Esophagus mucosa (tissue), 1 donor: ENCODE measurements at regions not wholly inside any gene's neighbourhood (a gene's known extent, or its start where the extent isn't known, plus 50 kb on each side); places are given as distances from the start of the nearest gene placed in this dataset.
"Not testable (repeated sequence)": the region's sequence is repeated elsewhere in the genome, so short reads cannot be mapped to it uniquely, and the experiment has no call there.

Source experiments
- ATAC-seq: fragments of 200-7000 bp; cut with Tn5 transposase; one replicate; pipeline ENCODE4 v1.9.1; 2020
- donor health status: DM: yes; HTN: yes; CAD: no.

DNA sequence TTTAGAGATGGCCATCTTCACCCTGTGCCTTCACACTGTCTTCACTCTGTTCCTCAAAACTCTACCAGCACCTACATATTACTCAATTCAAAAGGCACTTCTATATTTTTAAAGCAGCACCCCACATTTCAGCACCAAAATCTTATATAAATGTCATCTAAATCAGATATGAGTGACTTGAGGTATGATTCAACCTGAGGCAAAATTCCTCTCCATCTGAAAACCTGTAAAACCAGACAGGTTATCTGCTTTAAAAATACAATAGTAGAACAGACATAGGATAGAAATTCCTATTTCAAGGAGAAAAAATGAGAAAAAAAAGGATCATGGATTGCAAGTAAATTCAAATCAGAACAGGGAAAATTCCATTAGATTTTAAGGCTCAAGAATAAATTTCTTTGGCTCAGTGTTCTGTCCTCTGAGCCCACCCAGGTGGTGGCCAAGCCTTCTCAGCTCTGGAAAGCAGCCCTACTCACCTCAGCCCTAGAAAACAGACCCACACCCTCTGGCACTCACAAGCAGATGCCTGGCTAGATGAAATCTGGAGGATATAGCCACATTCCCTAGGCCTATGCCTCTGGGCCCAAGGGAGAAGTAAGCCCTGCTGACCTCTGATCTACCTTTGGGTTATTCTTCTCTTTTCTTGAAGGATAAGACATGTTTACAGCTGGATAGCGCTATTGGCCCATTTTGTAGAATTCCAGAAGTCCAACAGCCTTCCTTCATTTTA is 211.1 kb upstream of the XIST start:
- ATAC-seq, result no peak

DNA sequence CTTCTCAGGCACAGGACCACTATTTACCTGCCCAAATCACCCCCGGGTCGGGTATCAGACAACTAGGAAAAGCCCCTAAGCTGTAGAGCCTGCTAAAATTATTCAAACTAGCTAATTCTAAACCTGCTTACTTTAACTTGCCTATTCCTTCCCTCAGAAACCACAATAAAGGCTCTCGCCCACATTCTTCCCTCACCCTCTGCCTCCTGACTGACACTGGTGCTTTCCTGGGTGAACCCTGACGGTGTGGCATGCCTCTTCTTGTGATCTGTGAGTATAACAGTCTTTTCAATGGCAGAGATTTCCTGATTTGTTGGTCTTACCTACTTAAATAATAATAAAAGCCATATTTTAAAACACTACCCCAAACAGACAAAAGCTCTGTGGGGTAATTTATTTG is 209.4 kb upstream of the XIST start:
- ATAC-seq, result no peak

DNA sequence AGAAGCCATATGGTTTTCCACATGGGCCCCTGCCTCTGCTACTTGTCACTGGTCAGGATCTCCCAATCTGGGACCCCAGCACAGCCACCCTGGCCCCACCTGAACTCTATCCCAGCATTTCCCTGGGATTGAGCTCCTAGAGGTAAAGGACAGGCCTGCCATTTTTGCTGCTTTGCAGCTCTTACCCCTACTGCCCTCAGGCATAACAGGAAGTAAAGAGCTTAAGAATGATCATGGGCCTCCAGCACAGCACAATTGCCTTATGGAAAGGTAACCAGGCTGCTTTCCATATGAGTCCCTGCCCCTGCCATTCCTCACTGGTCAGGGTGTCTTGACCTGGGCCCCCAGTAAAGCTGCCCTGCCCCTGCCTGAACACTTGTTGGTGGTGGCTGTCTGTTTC is 196.6 kb upstream of the XIST start:
- no peak for ATAC-seq

DNA sequence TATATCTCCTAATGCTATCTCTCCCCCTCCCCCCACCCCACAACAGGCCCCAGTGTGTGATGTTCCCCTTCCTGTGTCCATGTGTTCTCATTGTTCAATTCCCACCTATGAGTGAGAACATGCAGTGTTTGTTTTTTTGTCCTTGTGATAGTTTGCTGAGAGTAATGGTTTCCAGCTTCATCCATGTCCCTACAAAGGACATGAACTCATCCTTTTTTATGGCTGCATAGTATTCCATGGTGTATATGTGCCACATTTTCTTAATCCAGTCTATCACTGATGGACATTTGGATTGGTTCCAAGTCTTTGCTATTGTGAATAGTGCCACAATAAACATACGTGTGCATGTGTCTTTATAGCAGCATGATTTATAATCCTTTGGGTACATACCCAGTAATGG is 181.6 kb upstream of the XIST start:
- not testable (repeated sequence) for ATAC-seq

DNA sequence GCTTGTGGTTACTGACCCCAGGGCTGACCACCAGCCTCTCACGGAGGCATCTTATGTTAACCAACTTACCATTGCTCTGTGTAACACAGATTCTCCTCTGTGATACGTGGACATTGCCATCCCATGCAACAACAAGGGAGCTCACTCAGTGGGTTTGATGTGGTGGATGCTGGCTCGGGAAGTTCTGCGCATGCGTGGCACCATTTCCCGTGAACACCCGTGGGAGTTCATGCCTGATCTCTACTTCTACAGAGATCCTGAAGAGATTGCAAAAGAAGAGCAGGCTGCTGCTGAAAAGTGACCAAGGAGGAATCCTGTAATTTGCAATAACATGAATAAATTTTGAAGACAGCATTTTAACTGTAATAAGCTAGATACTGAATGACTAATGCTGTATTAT is 179.0 kb upstream of the XIST start:
- not testable (repeated sequence) for ATAC-seq

DNA sequence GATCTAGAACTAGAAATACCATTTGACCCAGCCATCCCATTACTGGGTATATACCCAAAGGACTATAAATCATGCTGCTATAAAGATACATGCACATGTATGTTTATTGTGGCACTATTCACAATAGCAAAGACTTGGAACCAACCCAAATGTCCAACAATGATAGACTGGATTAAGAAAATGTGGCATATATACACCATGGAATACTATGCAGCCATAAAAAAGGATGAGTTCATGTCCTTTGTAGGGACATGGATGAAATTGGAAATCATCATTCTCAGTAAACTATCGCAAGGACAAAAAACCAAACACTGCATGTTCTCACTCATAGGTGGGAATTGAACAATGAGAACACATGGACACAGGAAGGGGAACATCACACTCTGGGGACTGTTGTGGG is 178.3 kb upstream of the XIST start:
- not testable (repeated sequence) for ATAC-seq

DNA sequence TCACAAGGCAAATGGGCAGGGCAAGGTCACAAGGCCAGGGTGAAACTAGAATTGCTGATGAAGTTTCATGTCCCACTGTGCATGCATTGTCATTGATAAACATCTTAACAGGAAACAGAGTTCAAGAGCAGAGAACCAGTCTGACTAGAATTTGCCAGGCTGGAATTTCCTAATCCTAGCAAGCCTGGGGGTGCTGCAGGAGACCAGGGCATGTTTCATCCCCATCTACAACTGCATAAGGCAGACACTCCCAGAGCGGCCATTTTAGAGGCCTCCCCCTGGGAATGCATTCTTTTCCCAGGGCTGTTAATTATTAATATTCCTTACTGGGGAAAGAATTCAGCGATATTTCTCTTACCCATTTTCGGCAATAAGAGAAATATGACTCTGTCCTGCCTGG is 172.6 kb upstream of the XIST start:
- not testable (repeated sequence) for ATAC-seq

DNA sequence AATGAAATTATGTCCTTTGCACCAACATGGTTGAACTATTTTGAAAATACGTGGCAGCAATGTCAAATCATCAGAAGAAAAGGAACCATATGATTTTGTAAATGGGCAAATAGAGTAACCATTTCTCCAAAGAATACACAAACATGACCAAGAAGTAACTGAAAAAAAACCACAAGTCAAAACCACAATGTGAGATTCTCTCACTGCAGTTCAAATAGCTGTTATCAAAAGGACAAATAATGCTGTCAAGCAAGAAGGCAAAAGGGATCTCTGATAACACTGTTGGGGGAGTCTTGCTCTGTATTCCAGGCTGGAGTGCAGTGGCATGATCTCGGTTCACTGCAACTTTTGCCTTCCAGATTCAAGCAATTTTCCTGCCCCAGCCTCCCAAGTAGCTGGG is 170.7 kb upstream of the XIST start:
- ATAC-seq, result no peak

DNA sequence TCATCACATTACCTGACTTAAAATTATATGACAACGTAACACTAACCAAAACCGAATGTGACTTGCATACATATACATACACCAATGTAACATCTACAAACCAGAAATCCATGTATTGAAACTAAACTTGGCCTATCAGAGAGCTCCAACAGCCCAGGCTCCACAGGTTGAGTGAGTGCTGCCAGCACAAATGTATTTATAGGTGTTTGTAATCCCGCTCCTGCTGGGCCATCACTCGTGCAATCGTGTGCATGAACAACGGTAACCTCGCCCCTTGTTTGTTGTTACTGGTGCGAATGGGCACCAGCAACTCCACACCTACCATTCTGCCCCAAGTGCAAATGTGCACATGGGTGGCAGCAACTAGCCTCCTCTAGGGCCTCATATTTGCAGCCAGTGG is 165.7 kb upstream of the XIST start:
- ATAC-seq, result no peak

DNA sequence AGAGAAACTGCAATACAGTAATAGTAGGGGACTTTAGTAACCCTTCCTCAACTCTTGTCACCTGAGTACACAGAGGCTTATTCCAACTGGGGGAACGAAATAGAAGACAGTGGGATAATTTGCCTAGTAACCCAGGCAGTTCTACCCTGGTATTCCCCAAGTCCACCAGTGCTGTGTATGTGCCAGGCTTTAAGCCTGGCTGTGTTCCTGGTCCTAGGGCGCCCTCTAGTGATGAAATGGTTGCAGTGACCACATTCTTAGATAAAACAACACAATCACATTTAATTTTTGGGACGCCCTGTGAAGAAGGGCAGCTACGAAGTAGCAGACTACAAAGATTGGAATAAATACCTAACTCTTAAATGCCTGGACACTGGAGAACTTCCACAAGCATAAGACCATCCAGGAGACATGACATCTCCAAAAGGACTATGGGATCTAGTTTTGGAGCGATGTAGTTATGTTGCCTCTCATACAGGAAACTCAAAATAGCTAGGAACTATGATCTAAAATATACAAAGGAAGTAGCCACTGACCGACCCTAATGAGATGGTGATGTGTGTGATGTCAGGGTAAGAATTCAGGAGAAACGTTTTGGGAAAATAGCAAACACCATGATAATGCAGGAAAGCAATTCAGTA is 163.0 kb upstream of the XIST start:
- peak; percentile 92 for ATAC-seq

DNA sequence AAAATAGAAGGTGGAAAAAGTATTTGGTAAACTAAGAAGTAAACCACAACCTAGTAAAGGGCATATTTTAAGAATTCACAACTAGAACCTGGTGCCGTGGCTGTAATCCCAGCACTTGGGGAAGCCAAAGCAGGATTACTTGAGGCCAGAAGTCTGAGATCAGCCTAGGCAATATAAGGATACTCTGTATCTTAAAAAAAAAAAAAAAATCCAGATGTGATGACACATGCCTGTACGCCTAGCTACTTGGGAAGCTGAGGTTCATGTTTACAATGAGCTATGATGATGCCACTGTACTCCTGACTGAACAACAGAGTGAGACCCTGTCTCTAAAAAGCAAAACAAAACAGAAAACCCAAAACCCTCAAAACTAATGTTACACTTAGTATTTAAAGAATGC is 156.5 kb upstream of the XIST start:
- ATAC-seq, result peak; percentile 29

DNA sequence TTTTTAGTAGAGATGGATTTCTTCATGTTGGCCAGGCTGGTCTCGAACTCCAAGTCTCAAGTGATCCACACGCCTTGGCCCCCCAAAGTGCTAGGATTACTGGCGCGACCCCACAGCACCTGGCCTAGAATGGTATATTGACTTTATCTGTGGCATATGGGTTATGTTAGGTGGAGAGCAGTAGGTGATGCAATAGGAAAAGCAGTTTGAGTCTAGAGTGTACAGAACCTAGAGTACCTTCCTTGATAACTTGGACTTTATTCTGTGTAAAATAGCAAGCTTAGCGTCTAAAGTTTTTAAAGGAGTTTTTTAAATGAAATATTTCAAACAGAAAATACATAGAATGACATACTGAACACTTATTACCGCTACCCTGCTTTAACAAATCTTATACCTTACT is 139.5 kb upstream of the XIST start:
- no peak for ATAC-seq

DNA sequence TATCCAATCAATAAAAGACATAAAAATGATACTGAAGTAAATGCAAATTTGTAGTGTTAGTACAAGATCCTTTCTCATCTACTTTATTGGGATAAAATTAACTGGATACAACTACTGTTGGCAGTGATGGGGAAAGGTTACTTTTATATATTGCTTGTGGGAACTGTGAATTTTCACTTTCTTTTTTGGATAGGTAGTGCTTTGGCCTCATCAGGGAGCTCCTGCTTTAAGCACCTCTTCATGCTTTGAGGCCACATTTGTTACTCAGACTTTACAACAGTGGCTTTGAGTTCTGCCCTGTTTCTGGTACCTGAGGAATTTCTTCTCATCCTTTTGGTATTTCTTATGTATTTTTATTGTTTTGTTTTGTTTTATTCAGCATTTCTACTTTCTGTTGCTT is 134.7 kb upstream of the XIST start:
- no peak for ATAC-seq

DNA sequence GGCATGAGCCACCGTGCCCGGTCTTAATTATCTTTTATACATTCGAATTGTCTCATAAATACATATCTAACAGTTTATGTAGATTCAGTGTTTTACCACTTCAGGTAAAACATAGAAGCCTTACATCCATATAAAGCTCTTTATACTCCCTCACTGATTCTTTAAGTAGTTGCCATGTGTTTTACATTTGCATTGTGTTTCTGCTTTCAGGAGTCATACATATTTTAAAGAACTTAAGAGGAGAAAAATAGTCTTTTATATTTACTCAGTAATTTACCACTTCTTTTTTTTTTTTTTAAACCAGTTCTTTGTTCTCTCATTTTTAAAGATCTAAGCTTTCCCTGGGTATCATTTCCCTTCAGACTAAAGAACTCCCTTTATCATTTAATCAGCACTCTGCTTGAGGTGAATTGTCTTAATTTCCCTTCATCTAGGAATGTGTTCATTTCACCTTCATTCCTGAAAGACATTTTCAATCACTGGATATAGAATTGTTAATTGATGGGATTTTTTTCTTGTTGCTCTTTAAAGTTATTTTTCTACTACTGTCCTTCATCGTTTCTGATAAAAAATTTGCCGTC is 127.1 kb upstream of the XIST start:
- no peak for ATAC-seq

DNA sequence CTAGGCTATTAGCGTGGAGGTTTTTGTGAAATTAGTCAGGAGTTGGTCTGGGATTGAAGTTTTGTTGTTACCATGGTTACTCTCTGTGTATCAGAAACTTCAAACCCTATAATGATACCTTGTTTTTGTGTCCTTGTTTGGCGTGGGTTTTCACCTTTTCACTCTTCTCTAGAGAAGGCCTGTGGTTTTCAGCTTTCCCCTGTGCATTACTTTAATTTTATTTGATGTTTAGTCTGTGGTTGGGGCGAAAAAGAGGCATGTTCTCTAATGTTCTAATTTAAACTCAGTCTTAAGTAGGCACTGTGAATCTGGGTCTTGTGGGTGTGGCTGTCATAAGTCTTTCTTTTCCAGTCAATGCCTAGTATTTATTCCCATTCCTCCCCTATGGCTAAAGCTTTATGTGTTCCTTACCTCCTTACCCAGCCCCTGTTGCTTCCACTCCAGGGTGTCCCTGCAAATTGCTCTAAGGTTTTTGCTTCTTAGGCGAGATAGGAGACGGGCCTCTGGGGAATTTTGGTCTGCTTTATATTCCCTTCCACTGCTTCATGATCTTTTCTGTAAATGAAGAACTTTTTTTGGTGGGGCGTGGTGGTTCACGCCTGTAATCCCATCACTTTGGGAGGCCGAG is 125.1 kb upstream of the XIST start:
- ATAC-seq, result no peak

DNA sequence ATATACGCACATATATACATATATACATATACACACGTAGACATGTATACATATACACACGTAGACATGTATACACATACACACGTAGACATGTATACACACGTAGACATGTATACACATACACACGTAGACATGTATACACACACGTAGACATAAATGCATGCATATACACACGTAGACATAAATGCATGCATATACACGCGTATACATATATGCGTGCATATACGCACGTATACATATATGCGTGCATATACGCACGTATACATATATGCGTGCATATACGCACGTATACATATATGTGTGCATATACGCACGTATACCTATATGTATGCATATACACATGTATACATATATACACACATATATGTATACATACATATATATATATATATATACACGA is 114.9 kb upstream of the XIST start:
- ATAC-seq, result not testable (repeated sequence)

DNA sequence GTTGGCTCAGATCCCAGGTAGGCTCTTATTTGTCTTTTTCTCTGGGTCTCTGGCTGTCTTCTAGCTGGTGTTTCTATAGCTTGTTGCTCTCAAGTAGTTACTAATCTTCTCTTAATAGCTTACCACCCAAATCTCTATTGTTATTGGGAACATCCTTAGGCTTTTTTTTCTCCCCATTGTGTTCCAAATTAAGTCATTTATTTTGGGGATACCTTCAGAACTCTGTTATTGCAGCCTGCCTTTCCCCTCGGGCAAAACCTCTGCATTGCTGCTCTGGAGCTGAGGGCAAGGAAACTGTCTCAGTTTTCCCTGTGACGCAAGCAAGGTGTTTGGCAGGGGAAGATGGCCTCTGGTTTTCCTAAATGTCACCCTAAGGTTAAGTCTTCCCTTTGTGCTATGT is 113.3 kb upstream of the XIST start:
- ATAC-seq, result no peak

DNA sequence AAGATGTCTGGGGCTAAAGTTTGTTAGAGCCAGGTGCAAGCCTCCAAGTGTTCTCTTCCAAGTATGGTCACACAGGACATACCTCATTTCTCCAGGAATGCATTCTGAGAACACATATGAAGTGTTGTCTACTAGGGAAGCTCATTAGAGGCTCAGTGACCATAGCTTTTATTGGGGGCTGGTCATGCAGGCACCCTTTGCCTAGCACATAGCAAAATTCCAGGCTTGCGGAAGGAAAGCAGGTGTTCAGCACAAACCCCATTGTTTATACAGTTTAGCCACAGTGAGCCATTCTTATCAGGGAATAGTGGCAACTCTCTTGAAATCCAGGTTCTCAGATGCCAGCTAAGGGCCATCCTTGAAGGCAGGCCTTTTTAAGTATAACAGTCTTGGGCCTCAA is 112.1 kb upstream of the XIST start:
- no peak for ATAC-seq

DNA sequence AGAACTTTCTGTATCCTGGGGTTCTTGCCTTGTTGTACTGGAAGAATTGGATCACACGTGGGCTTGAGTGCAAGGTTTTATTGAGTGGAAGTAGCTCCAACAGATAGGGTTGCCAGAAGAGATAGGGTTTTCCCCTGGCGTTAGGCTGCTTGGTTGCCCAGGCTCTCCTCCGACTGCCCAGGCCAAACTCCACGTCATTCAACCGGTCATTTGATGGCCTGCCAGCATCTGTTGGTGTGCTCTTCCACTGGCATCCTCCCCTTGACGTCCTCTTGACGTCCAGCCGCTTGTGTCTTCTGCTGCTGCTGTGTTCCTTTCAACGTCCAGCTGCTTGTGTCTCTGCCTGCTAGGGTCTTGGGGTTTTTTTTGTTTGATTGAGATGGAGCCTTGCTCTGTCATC is 111.2 kb upstream of the XIST start:
- ATAC-seq, result no peak

DNA sequence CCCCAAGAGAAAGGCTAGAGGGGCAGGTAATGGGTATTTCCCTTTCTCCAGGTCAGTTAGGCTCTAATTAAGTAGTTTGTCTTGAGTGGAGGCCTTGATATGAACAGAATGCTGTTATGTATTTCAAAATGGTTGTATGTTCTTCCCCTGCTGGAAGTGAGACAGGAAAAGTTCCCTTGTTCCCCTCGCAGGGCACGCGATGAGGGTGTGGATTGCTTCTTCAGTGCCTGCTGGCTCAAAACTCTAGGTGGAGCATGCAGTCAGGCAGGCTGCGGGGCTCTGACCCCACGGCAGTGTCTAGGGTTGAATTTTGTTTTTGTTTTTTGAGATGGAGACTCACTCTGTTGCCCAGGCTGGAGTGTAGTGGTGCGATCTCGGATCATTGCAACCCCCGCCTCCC is 110.4 kb upstream of the XIST start:
- no peak for ATAC-seq

DNA sequence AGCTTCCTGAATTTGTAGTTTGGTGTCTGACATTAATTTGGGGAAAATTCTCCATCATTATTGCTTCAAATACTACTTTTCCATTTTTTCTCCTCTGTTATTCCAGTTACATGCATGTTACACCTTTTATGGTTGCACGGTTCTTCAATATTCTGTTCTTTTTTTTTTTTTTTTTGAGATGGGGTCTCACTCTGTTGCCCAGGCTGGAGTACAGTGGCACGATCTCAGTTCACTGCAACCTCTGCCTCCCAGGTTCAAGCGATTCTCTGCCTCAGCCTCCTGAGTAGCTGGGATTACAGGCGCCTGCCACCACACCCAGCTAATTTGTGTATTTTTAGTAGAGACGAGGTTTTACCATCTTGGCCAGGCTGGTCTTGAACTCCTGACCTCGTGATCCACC is 109.4 kb upstream of the XIST start:
- ATAC-seq, result not testable (repeated sequence)

DNA sequence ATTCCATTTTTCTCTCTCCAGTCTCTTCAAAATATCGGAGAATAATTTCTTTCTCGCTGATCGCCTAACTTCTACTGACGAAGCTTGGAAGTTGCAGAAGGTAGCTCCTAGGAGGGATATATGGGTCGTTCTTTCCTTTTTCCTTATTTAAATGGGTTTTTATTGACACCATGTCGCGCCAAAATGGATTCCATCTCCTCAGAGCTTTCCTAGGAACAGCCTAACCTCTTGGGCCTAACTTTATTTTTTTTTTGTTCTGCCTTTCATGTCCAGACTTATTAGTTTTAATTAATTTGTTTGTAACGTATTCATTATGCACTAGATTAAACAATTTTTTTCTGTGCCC is 92.0 kb upstream of the XIST start:
- ATAC-seq, result no peak

DNA sequence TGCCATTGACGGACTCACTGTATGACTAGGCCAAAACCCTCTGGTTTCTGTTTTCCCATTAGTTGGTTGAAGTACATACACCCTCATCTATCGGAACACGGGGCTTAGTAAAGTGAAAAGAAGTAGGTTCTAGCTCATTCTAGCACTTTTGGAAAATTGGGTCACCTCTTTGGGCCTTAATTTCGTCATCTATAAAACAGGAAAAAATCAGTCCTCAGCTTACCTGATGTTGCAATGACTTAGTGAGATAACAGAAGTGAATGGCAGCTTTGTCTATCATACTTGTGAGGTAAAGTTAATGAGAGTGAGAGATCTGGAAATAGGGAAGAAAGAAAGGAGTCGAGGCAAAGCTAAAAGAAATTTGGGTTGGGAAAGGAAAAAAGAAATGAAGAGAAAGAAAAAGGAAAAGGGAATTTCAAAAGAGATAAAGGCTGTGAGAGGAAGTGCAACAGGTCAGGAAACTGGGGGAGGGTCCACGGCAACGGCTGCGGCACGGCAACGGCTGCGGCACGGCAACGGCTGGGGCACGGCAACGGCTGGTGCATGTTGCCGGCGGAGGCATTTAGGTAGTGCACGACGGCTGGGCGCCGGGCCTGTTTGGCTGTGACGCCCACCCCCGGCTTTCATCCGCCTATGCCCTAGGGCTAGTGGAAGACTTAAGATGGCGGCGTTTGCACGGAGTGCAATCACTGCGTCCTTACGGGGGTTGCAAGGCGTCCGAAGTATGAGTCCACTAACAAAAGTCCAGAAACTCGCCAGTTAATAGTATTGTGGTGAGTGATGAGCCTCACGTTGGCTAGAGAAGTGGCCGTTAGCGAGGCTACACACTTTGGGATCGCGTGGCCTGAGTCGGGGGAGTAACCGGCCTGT is 91.4 kb upstream of the XIST start:
- ATAC-seq, result peak; percentile 100
